DOHH2 (cell line): ENCODE measurements at regions not wholly inside any gene's neighbourhood (a gene's known extent, or its start where the extent isn't known, plus 50 kb on each side); places are given as distances from the start of the nearest gene placed in this dataset.

Experiments used
- H3F3A ChIP-seq: fragments of 200-600 bp; sonication (generic), shearing (Covaris generic); 2 replicates; pipeline ENCODE4 v1.6.0; 2016; ENCODE audit warnings: antibody characterized with exemption, mild to moderate bottlenecking; ENCODE audit not compliant: control insufficient read depth, insufficient read depth
- H3K27ac ChIP-seq: fragments of 200-600 bp; sonication (generic); 2 replicates; pipeline ENCODE4 v1.5.1; 2014; ENCODE audit warnings: low read depth, mild to moderate bottlenecking, low read length, moderate library complexity
- H3K27me3 ChIP-seq: fragments of 200-600 bp; sonication (generic); 2 replicates; pipeline ENCODE4 v1.6.1; 2014; ENCODE audit warnings: mild to moderate bottlenecking, low read length, mixed read lengths; ENCODE audit not compliant: control insufficient read depth
- H3K36me3 ChIP-seq: fragments of 200-600 bp; sonication (generic); 2 replicates; pipeline ENCODE4 v1.6.1; 2014; ENCODE audit warnings: mild to moderate bottlenecking, low read length, moderate library complexity, mixed read lengths; ENCODE audit not compliant: control insufficient read depth
- H3K4me1 ChIP-seq: fragments of 200-600 bp; sonication (generic); 2 replicates; pipeline ENCODE4 v1.6.1; 2014; ENCODE audit warnings: mild to moderate bottlenecking, low read length, mixed read lengths; ENCODE audit not compliant: control insufficient read depth
- H3K4me2 ChIP-seq: fragments of 200-600 bp; sonication (generic); 2 replicates; pipeline ENCODE4 v1.6.0; 2014; ENCODE audit warnings: mild to moderate bottlenecking, low read length, moderate library complexity
- H3K4me3 ChIP-seq: fragments of 200-600 bp; sonication (generic); 2 replicates; pipeline ENCODE4 v1.5.1; 2014; ENCODE audit warnings: mild to moderate bottlenecking, low read length, mixed read lengths
- H3K79me2 ChIP-seq: fragments of 200-600 bp; sonication (generic); 2 replicates; pipeline ENCODE4 v1.6.1; 2014; ENCODE audit warnings: mild to moderate bottlenecking, low read length, mixed read lengths; ENCODE audit not compliant: control insufficient read depth
- H3K9me2 ChIP-seq: fragments of 200-600 bp; sonication (generic); replicated peaks from 2 replicates; pipeline ENCODE4 v1.6.1; 2014; ENCODE audit warnings: mild to moderate bottlenecking, low read length, mixed read lengths; ENCODE audit not compliant: control insufficient read depth
- H3K9me3 ChIP-seq: fragments of 200-600 bp; sonication (generic); 2 replicates; pipeline ENCODE4 v1.6.1; 2014; ENCODE audit warnings: antibody characterized with exemption, low read length, mixed read lengths; ENCODE audit not compliant: control insufficient read depth, insufficient read depth
- H4K20me1 ChIP-seq: fragments of 200-600 bp; sonication (generic); 2 replicates; pipeline ENCODE4 v1.6.0; 2014; ENCODE audit warnings: low read depth, mild to moderate bottlenecking, antibody characterized with exemption, low read length, moderate library complexity; ENCODE audit not compliant: control insufficient read depth, insufficient read depth
- EZH2phosphoT487 ChIP-seq: fragments of 200-600 bp; sonication (generic); IDR thresholded peaks from 2 replicates; pipeline ENCODE4 v1.6.1; 2017; ENCODE audit warnings: borderline replicate concordance, mild to moderate bottlenecking, antibody characterized with exemption, low read length, moderate library complexity, mixed read lengths
- TF ChIP-seq, protein P1 (sequence below): fragments of 200-600 bp; sonication (generic); IDR thresholded peaks from one replicate; pipeline ENCODE4 v1.5.1; 2014; ENCODE audit warnings: antibody characterized with exemption, mild to moderate bottlenecking, low read depth, low read length; ENCODE audit not compliant: poor library complexity, severe bottlenecking

DNA sequence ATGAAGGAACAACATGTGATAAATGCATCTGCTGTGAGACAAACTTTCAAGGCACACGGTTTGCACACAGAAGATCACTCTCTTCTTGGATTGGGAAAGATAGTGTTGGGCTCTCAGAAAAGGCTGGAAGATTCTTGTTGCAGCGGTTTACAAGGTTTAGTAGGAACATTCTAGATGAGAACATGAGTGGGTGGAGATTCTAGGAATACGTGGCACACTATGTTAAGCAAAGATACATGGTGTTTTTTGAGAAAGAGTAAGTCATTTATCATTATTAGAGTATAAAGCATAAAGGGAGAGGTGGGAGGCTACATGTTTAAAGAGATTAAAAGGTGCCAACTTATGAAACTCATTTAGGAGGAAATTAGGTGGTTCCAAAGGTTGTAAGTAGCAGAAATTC, 348.8 kb upstream of the HS3ST1 start:
- Histone ChIP-seq H3K9me2 (no peaks in the 10 kb centered on the region), H3K4me2 (no peak overlapping the region), H3K27me3 (no peaks in the 10 kb centered on the region), H3K4me1 (no peaks in the 10 kb centered on the region), H3K27ac (no peak overlapping the region), H3K36me3 (no peaks in the 10 kb centered on the region), H3K79me2 (no peaks in the 10 kb centered on the region), H3K9me3 (no peaks in the 10 kb centered on the region), H3F3A (no peaks in the 10 kb centered on the region), H3K4me3 (no peak overlapping the region), H4K20me1 (no peaks in the 10 kb centered on the region)
- no peak for TF ChIP-seq EZH2phosphoT487
- TF ChIP-seq, protein P1, sequence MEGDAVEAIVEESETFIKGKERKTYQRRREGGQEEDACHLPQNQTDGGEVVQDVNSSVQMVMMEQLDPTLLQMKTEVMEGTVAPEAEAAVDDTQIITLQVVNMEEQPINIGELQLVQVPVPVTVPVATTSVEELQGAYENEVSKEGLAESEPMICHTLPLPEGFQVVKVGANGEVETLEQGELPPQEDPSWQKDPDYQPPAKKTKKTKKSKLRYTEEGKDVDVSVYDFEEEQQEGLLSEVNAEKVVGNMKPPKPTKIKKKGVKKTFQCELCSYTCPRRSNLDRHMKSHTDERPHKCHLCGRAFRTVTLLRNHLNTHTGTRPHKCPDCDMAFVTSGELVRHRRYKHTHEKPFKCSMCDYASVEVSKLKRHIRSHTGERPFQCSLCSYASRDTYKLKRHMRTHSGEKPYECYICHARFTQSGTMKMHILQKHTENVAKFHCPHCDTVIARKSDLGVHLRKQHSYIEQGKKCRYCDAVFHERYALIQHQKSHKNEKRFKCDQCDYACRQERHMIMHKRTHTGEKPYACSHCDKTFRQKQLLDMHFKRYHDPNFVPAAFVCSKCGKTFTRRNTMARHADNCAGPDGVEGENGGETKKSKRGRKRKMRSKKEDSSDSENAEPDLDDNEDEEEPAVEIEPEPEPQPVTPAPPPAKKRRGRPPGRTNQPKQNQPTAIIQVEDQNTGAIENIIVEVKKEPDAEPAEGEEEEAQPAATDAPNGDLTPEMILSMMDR, result no peak

DNA sequence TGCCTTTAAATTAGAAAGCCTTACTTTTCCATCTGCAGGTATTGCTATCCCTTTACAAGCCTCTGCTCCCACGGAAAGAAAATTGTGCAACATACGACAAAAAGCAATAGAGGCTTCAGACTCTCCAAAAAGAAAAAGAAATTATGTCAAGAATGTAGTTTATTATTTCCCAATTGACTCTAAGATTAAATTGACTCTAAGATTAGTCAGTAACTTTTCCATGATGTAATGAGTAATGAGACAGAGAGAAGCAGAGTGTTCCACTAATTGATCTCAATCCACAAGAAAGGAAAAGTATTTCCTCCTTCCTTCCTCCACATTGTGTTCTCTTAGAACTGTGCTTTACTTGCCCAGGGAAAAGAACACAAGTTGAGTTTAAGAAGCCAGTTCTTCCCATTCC, 345.7 kb upstream of the HS3ST1 start:
- Histone ChIP-seq H3K4me3 (no peak overlapping the region), H3F3A (no peaks in the 10 kb centered on the region), H3K9me2 (no peaks in the 10 kb centered on the region), H3K27me3 (no peaks in the 10 kb centered on the region), H3K79me2 (no peaks in the 10 kb centered on the region), H3K4me2 (no peak overlapping the region), H3K27ac (no peak overlapping the region), H4K20me1 (no peaks in the 10 kb centered on the region), H3K36me3 (no peaks in the 10 kb centered on the region), H3K4me1 (no peaks in the 10 kb centered on the region), H3K9me3 (no peaks in the 10 kb centered on the region)
- TF ChIP-seq, protein P1, result no peak
- no peak for TF ChIP-seq EZH2phosphoT487

DNA sequence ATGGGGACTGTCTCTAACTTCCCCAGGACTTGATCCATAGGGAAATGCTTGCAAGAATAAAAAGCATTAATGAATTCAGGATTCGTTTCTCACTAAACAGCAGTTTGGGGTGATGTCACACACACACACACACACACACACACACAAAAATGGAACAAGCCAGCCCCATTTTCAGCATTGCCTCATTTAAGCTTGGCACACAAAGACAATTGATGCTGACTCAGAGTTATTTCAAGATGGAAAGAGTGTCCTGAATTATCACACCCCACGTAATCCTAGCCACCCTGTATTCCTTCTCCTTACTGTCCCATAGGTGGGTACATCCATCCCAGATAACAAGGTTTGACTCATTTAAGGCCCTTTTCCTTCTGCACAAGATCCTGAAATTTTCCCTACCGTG, 345.1 kb upstream of the HS3ST1 start:
- H4K20me1 ChIP-seq, result no peaks in the 10 kb centered on the region
- H3F3A ChIP-seq, result no peaks in the 10 kb centered on the region
- no peaks in the 10 kb centered on the region for H3K36me3 ChIP-seq
- H3K9me3 ChIP-seq, result no peaks in the 10 kb centered on the region
- H3K4me1 ChIP-seq, result no peaks in the 10 kb centered on the region
- no peaks in the 10 kb centered on the region for H3K9me2 ChIP-seq
- no peak overlapping the region for H3K27ac ChIP-seq
- H3K79me2 ChIP-seq, result no peaks in the 10 kb centered on the region
- no peaks in the 10 kb centered on the region for H3K27me3 ChIP-seq
- H3K4me2 ChIP-seq, result no peak overlapping the region
- TF ChIP-seq EZH2phosphoT487, result no peak
- TF ChIP-seq, protein P1, result no peak
- H3K4me3 ChIP-seq, result no peak overlapping the region

DNA sequence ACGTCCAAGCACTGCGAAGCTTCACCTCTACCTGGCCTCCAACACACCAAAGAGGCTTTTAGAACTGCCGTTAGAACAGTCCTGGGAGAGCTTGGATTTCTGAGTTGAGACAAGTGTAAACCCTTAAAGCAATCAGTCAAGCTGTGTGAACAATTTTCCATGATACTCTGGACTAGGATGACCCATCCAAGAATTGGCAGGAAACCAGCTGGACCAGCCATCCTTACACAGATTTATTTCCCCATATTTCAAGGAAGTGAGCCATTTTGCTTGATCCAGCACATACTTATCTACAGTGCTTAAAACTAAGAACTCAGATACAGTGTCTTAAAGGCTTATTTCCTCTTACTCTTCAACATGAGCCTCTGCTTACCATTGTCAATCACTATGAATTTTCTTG, 340.7 kb upstream of the HS3ST1 start:
- Histone ChIP-seq H3K27ac (no peak overlapping the region), H3K9me2 (no peaks in the 10 kb centered on the region), H3F3A (no peaks in the 10 kb centered on the region), H3K4me3 (no peak overlapping the region), H3K4me1 (no peaks in the 10 kb centered on the region), H3K27me3 (no peaks in the 10 kb centered on the region), H3K36me3 (no peaks in the 10 kb centered on the region), H3K79me2 (no peaks in the 10 kb centered on the region), H3K9me3 (no peaks in the 10 kb centered on the region), H3K4me2 (no peak overlapping the region), H4K20me1 (no peaks in the 10 kb centered on the region)
- TF ChIP-seq, protein P1, result no peak
- TF ChIP-seq EZH2phosphoT487, result no peak
